H1 (cell line): ENCODE measurements at regions not wholly inside any gene's neighbourhood (a gene's known extent, or its start where the extent isn't known, plus 50 kb on each side); places are given as distances from the start of the nearest gene placed in this dataset.

ENCODE experiments used
- CTCF ChIA-PET: fragments of 300-600 bp; sonication (Branson Sonifier 250); formaldehyde crosslinking; loops from one replicate; lab custom pipeline; 2021; ENCODE audit not compliant: partially characterized antibody; lab: Charles Lee
- POLR2A ChIA-PET: fragments of 300-600 bp; sonication (Branson Sonifier 250); formaldehyde crosslinking; loops from one replicate; lab custom pipeline; 2021; ENCODE audit warnings: inconsistent platforms; ENCODE audit not compliant: partially characterized antibody; lab: Charles Lee
- DNase-seq, 2 experiments: peaks; one replicate each; pipeline versions ENCODE4 v3.0.0 to v3.0.0-alpha.2; 2010 to 2022; ENCODE audit warnings: low spot score in 2 of 2, low read depth in 1 of 2, mixed read lengths in 1 of 2
- FAIRE-seq: peaks from 2 replicates; lab custom pipeline; 2011; peaks lifted over from hg19 to GRCh38; lab: Jason Lieb, UNC
- H2AFZ ChIP-seq: 2 replicates; pipeline ENCODE4 v1.8.1; 2012; ENCODE audit warnings: low read length, inconsistent platforms
- H2AK5ac ChIP-seq: 2 replicates; pipeline ENCODE4 v1.6.1; 2013; ENCODE audit warnings: low read depth, low read length
- H2BK120ac ChIP-seq: replicated peaks from 2 replicates; pipeline ENCODE3; 2013; ENCODE audit warnings: low read depth, low read length, inconsistent platforms
- H2BK12ac ChIP-seq: 2 replicates; pipeline ENCODE4 v1.6.1; 2013; ENCODE audit warnings: low read depth, low read length
- H2BK15ac ChIP-seq: 2 replicates; pipeline ENCODE4 v1.6.1; 2013; ENCODE audit warnings: low read length
- H2BK20ac ChIP-seq: 2 replicates; pipeline ENCODE4 v1.6.1; 2013; ENCODE audit warnings: low read length
- H2BK5ac ChIP-seq: 2 replicates; pipeline ENCODE4 v1.6.1; 2013; ENCODE audit warnings: low read depth, low read length
- H3K14ac ChIP-seq: 2 replicates; pipeline ENCODE4 v1.6.1; 2013; ENCODE audit warnings: inconsistent platforms; ENCODE audit not compliant: insufficient read length
- H3K18ac ChIP-seq: 2 replicates; pipeline ENCODE4 v1.6.1; 2013; ENCODE audit warnings: low read length; ENCODE audit errors: extremely low read depth
- H3K23ac ChIP-seq: 2 replicates; pipeline ENCODE4 v1.6.1; 2013; ENCODE audit warnings: inconsistent platforms; ENCODE audit not compliant: insufficient read length
- H3K23me2 ChIP-seq: 2 replicates; pipeline ENCODE4 v1.6.1; 2013; ENCODE audit warnings: low read depth, low read length
- H3K27ac ChIP-seq: 2 replicates; pipeline ENCODE4 v1.6.1; 2011; ENCODE audit warnings: low read depth, low read length, inconsistent platforms
- H3K27me3 ChIP-seq, 4 experiments: replicated peaks in 1 of 4; 1 replicate in 1 of 4; 2 replicates in 3 of 4; pipeline versions ENCODE4 v1.6.1 to v1.8.1; 2011 to 2013; ENCODE audit warnings: low read length in 3 of 4, mild to moderate bottlenecking in 3 of 4, inconsistent platforms in 2 of 4, mixed read lengths in 2 of 4, moderate library complexity in 1 of 4; ENCODE audit not compliant: control insufficient read depth in 3 of 4, insufficient read depth in 3 of 4; ENCODE audit errors: extremely low read depth in 1 of 4
- H3K36me3 ChIP-seq, 4 experiments: 2 replicates each; pipeline versions ENCODE4 v1.6.1 to v1.8.1; 2011 to 2013; ENCODE audit warnings: mild to moderate bottlenecking in 4 of 4, low read length in 3 of 4, moderate library complexity in 2 of 4, control low read depth in 1 of 4, inconsistent platforms in 1 of 4; ENCODE audit not compliant: insufficient read depth in 4 of 4, control insufficient read depth in 2 of 4
- H3K4ac ChIP-seq: replicated peaks from 2 replicates; pipeline ENCODE3; 2013; ENCODE audit warnings: low read length, low read depth, mixed read lengths, inconsistent platforms; ENCODE audit not compliant: insufficient read length
- H3K4me1 ChIP-seq, 4 experiments: replicated peaks in 1 of 4; 1 replicate in 1 of 4; 2 replicates in 3 of 4; pipeline versions ENCODE4 v1.6.1 to v1.8.1; 2011 to 2013; ENCODE audit warnings: low read length in 3 of 4, inconsistent platforms in 2 of 4, mixed read lengths in 1 of 4; ENCODE audit not compliant: insufficient read depth in 4 of 4, control insufficient read depth in 3 of 4
- H3K4me2 ChIP-seq, 2 experiments: 2 replicates each; pipeline versions ENCODE4 v1.6.1 to v1.8.1; 2011 to 2013; ENCODE audit warnings: low read depth in 2 of 2, low read length in 2 of 2, control low read depth in 1 of 2, inconsistent platforms in 1 of 2, mild to moderate bottlenecking in 1 of 2; ENCODE audit not compliant: insufficient read depth in 1 of 2
- H3K4me3 ChIP-seq, 4 experiments: fragments of 200-600, 300-600 bp in 1 of 4; sonication (generic), shearing (Covaris generic), sonication (Bioruptor Twin) in 1 of 4; 2 replicates each; pipeline versions ENCODE4 v1.5.1 to v1.8.1; 2011 to 2016; ENCODE audit warnings: low read length in 4 of 4, low read depth in 3 of 4, control low read depth in 2 of 4, inconsistent platforms in 2 of 4, mild to moderate bottlenecking in 2 of 4, mixed read lengths in 1 of 4, moderate library complexity in 1 of 4; ENCODE audit not compliant: insufficient read depth in 2 of 4; ENCODE audit errors: extremely low read depth in 1 of 4
- H3K56ac ChIP-seq: replicated peaks from 2 replicates; pipeline ENCODE3; 2013; ENCODE audit warnings: low read depth, mild to moderate bottlenecking, mixed read lengths, low read length, inconsistent platforms; ENCODE audit not compliant: insufficient read length
- H3K79me1 ChIP-seq: 2 replicates; pipeline ENCODE4 v1.6.1; 2013; ENCODE audit warnings: low read depth, low read length, control low read depth
- H3K79me2 ChIP-seq, 2 experiments: 2 replicates each; pipeline versions ENCODE4 v1.6.1 to v1.8.1; 2012 to 2013; ENCODE audit warnings: low read length in 2 of 2, mild to moderate bottlenecking in 2 of 2, inconsistent platforms in 1 of 2; ENCODE audit not compliant: insufficient read depth in 2 of 2, control insufficient read depth in 1 of 2
- H3K9ac ChIP-seq, 4 experiments: replicated peaks in 1 of 4; 1 replicate in 1 of 4; 2 replicates in 3 of 4; pipeline versions ENCODE4 v1.6.1 to v1.8.1; 2011 to 2013; ENCODE audit warnings: low read depth in 3 of 4, low read length in 3 of 4, control low read depth in 2 of 4, mild to moderate bottlenecking in 2 of 4, moderate library complexity in 2 of 4, inconsistent platforms in 1 of 4; ENCODE audit errors: extremely low read depth in 1 of 4
- H3K9me3 ChIP-seq, 2 experiments: 2 replicates each; pipeline versions ENCODE4 v1.6.1 to v1.8.1; 2012 to 2013; ENCODE audit warnings: mild to moderate bottlenecking in 2 of 2, moderate library complexity in 2 of 2, control low read depth in 1 of 2, inconsistent platforms in 1 of 2, low read depth in 1 of 2, low read length in 1 of 2, mixed read lengths in 1 of 2; ENCODE audit not compliant: insufficient read depth in 2 of 2
- H4K20me1 ChIP-seq, 2 experiments: replicated peaks in 1 of 2; 2 replicates each; pipeline versions ENCODE3 to v1.8.1; 2011 to 2013; ENCODE audit warnings: inconsistent platforms in 2 of 2, low read length in 2 of 2, mild to moderate bottlenecking in 1 of 2; ENCODE audit not compliant: insufficient read depth in 2 of 2, control insufficient read depth in 1 of 2
- H4K5ac ChIP-seq: 2 replicates; pipeline ENCODE4 v1.6.1; 2013; ENCODE audit warnings: low read length, low read depth, mixed read lengths, inconsistent platforms; ENCODE audit not compliant: insufficient read length
- H4K8ac ChIP-seq: 2 replicates; pipeline ENCODE4 v1.8.0; 2013; ENCODE audit warnings: mild to moderate bottlenecking, moderate library complexity, low read length, inconsistent platforms; ENCODE audit not compliant: insufficient read depth; ENCODE audit errors: extremely low read depth
- H4K91ac ChIP-seq: replicated peaks from 2 replicates; pipeline ENCODE3; 2013; ENCODE audit warnings: low read length, mixed read lengths, inconsistent platforms; ENCODE audit not compliant: insufficient read length
- E2F6 ChIP-seq: IDR thresholded peaks from 2 replicates; pipeline ENCODE4 v1.6.1; 2012; ENCODE audit warnings: inconsistent platforms
- KDM1A ChIP-seq: fragments of 200-600, 300-600 bp; sonication (generic); IDR thresholded peaks from 2 replicates; pipeline ENCODE4 v1.7.1; 2016; ENCODE audit warnings: mild to moderate bottlenecking, low read length, borderline replicate concordance
- NRF1 ChIP-seq: IDR thresholded peaks from 2 replicates; pipeline ENCODE4 v1.6.1; 2011; ENCODE audit warnings: mild to moderate bottlenecking, low read depth, low read length, improper control_type of control experiment
- RNF2 ChIP-seq: fragments of 200-900, 300-1000 bp; sonication (generic); IDR thresholded peaks from 2 replicates; pipeline ENCODE4 v1.7.1; 2016; ENCODE audit warnings: borderline replicate concordance, low read depth, mild to moderate bottlenecking, antibody characterized with exemption, low read length; ENCODE audit not compliant: poor library complexity, severe bottlenecking; ENCODE audit errors: missing control alignments
- TCF12 ChIP-seq: IDR thresholded peaks from 2 replicates; pipeline ENCODE4 v1.6.1; 2011; ENCODE audit warnings: low read depth, mild to moderate bottlenecking, low read length
- WGBS, 2 experiments: shearing (Covaris generic) in 1 of 2; methylation state at CpG; one replicate each; pipeline versions ENCODE4 v1.1.6 to v1.1.7; 2013 to 2015; ENCODE audit warnings: low lambda C conversion rate in 2 of 2, mixed read lengths in 2 of 2, inconsistent platforms in 1 of 2, low coverage in 1 of 2, missing lambda C conversion rate in 1 of 2; ENCODE audit not compliant: insufficient replicate concordance in 2 of 2, insufficient coverage in 1 of 2, insufficient read length in 1 of 2; ENCODE audit errors: extremely low coverage in 1 of 2, missing lambda C conversion rate in 1 of 2; 5-methylcytosine and 5-hydroxymethylcytosine counted together
- TF ChIP-seq, protein P1 (sequence below): IDR thresholded peaks from 2 replicates; pipeline ENCODE4 v1.6.1; 2012; ENCODE audit warnings: inconsistent platforms

DNA sequence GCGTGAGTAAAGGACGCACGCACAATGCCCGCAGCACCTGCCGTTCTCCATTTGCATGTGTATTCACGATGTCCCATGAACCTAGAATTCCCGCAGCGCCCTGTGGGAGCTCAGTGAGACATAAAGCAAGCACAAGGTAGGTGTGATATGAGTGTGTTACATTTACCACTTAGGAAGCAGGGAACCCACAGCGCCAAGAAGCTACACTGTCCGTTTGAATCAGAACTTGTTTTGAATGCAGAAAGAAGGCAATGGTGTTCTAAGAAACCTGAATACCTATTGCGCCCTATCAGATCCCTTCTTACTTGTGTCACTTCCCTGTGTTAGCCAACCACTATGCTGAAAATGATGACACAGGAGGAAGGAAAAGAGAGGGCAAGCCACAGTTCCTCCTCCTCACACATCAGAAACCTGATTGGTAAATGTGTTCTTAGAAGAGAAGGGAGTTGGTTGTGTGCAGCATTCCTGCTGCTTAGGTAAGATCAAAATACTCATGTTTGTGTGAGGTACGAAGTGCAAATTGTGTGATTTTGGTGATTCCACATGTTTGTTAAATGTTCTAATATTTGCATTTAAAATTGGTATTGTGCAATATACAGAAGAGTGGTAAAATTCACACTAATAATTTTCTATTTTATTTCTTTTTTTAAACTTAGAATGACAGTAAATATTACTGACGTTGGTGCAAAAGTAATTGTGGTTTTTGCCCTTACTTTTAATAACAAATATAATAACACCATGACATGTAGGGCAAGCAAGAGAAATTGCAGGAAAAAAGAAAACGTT lies 185.4 kb downstream of the SEC23IP start:
- no peak overlapping the region for H3K4ac ChIP-seq
- H4K8ac ChIP-seq: no peak overlapping the region
- H3K56ac ChIP-seq: no peak overlapping the region
- H4K20me1 ChIP-seq: no peaks in the 10 kb centered on the region
- H3K79me1 ChIP-seq: no peaks in the 10 kb centered on the region
- no peak overlapping the region for H2BK15ac ChIP-seq
- no peak overlapping the region for H3K18ac ChIP-seq
- H3K14ac ChIP-seq: no peak overlapping the region
- peak overlapping the region; percentile 25 to 56; a peak in 3 of 4 replicates for H3K4me2 ChIP-seq
- H3K23ac ChIP-seq: no peak overlapping the region
- no peaks in the 10 kb centered on the region for H3K79me2 ChIP-seq
- H4K5ac ChIP-seq: no peak overlapping the region
- H3K4me3 ChIP-seq: peak overlapping the region in 1 of 4 experiments; percentile 15; a peak in 1 of 8 replicates
- H3K9ac ChIP-seq: no peak overlapping the region
- no peak overlapping the region for H4K91ac ChIP-seq
- 0 out of 2 replicates have a peak, but pooled peaks have one; percentile 34 for TF ChIP-seq TCF12
- TF ChIP-seq RNF2: no peak
- TF ChIP-seq NRF1: no peak
- TF ChIP-seq KDM1A: no peak
- TF ChIP-seq, protein P1, sequence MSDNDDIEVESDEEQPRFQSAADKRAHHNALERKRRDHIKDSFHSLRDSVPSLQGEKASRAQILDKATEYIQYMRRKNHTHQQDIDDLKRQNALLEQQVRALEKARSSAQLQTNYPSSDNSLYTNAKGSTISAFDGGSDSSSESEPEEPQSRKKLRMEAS: peak; percentile 56; the same call in 1 of the 2 replicates
- 0 out of 2 replicates have a peak, but pooled peaks have one; percentile 30 for TF ChIP-seq E2F6
- ChIA-PET POLR2A (interaction anchor here (1.2 kb wide), 1 partner anchor 9 kb away, joined by 3 read pairs; no protein-coding TSS in a partner anchor), CTCF (interaction anchor here (1.0 to 1.6 kb wide), 3 partner anchors 9 to 144 kb away, joined by 3 to 5 read pairs (median 3); no protein-coding TSS in a partner anchor)
- H2AFZ ChIP-seq: peak overlapping the region; percentile 68
- H2BK120ac ChIP-seq: no peak overlapping the region
- peaks cover 3% of the 10 kb centered on the region in 2 experiments; a peak in 1 of 4 replicates for H3K9me3 ChIP-seq
- H3K27ac ChIP-seq: no peak overlapping the region
- no peak for DNase-seq
- no peak overlapping the region for H2BK20ac ChIP-seq
- H3K23me2 ChIP-seq: no peaks in the 10 kb centered on the region
- no peaks in the 10 kb centered on the region for H3K36me3 ChIP-seq
- H3K27me3 ChIP-seq: no peaks in the 10 kb centered on the region
- peaks cover 0 to 9% (median 6%) of the 10 kb centered on the region in 4 experiments; a peak in 5 of 7 replicates for H3K4me1 ChIP-seq
- no peak overlapping the region for H2AK5ac ChIP-seq
- 45% methylated on average over 14 of the region's 14 CpGs; no CpG with 5 or more reads in 1 of the 2 experiments for WGBS, 2 experiments
- H2BK5ac ChIP-seq: no peak overlapping the region
- peak; percentile 32 for FAIRE-seq
- H2BK12ac ChIP-seq: no peak overlapping the region
